ENCODE measurements at regions not wholly inside any gene's neighbourhood (a gene's known extent, or its start where the extent isn't known, plus 50 kb on each side); places are given as distances from the start of the nearest gene placed in this dataset.

- Mint-ChIP-seq H3K4me3 (no peak overlapping the region), H3K27me3 (no peaks in the 10 kb centered on the region), H3K36me3 (ENCODE audit: low read depth) (no peaks in the 10 kb centered on the region), H3K9me3 (no peaks in the 10 kb centered on the region), H3K27ac (no peak overlapping the region), H3K4me1 (no peaks in the 10 kb centered on the region)
- POLR2A ChIA-PET: no interaction called here
- no peak for ATAC-seq (ENCODE audit: low read depth)
- DNase-seq: no peak
- intact Hi-C loops (cut with micrococcal nuclease): no loop called here
- TF ChIP-seq CTCF (IDR thresholded peaks at IDR 0.05): no peak
- CTCF ChIA-PET: no interaction called here
Measured at GRCh38 chr6:134495203-134495889, 177.4 kb upstream of the SGK1 start.

- no peak for DNase-seq
Measured at GRCh38 chr6:134493789-134494188, 175.9 kb upstream of the SGK1 start.

GRCh38 chr6:134491477-134491876 lies 173.6 kb upstream of the SGK1 start:
- no peak for ATAC-seq (ENCODE audit: low read depth)
- no peak for TF ChIP-seq CTCF (IDR thresholded peaks at IDR 0.05)
- POLR2A ChIA-PET: no interaction called here
- H3K27me3 Mint-ChIP-seq: no peaks in the 10 kb centered on the region
- H3K9me3 Mint-ChIP-seq: peaks cover 3% of the 10 kb centered on the region
- no peak for DNase-seq
- H3K36me3 Mint-ChIP-seq (ENCODE audit: low read depth): no peaks in the 10 kb centered on the region
- H3K4me3 Mint-ChIP-seq: no peak overlapping the region
- intact Hi-C loops (cut with micrococcal nuclease): no loop called here
- no peak overlapping the region for H3K27ac Mint-ChIP-seq
- no peaks in the 10 kb centered on the region for H3K4me1 Mint-ChIP-seq
- CTCF ChIA-PET: no interaction called here

More at GRCh38 chr6:134493789-134494188, 175.9 kb upstream of the SGK1 start:
- intact Hi-C loops (cut with micrococcal nuclease): no loop called here
- POLR2A ChIA-PET: no interaction called here
- no peak for ATAC-seq (ENCODE audit: low read depth)
- no peaks in the 10 kb centered on the region for H3K9me3 Mint-ChIP-seq
- H3K27ac Mint-ChIP-seq: no peak overlapping the region
- no peak for TF ChIP-seq CTCF (IDR thresholded peaks at IDR 0.05)
- H3K4me3 Mint-ChIP-seq: no peak overlapping the region
- CTCF ChIA-PET: no interaction called here
- no peaks in the 10 kb centered on the region for H3K4me1 Mint-ChIP-seq
- no peaks in the 10 kb centered on the region for H3K27me3 Mint-ChIP-seq
- H3K36me3 Mint-ChIP-seq (ENCODE audit: low read depth): no peaks in the 10 kb centered on the region

GRCh38 chr6:134482593-134483270 lies 164.8 kb upstream of the SGK1 start:
- CTCF ChIA-PET: no interaction called here
- H3K27me3 Mint-ChIP-seq: no peaks in the 10 kb centered on the region
- POLR2A ChIA-PET: interaction anchor here (0.5 kb wide), 1 partner anchor 201 kb away, joined by 4 read pairs; no protein-coding TSS in a partner anchor

More at GRCh38 chr6:134482593-134483270, 164.8 kb upstream of the SGK1 start:
- DNase-seq (no peak), ATAC-seq (ENCODE audit: low read depth) (no peak)
- intact Hi-C loops (cut with micrococcal nuclease): loop anchor here (5.0 kb wide), 1 partner anchor 45 kb away; no protein-coding TSS in a partner anchor
- Mint-ChIP-seq H3K36me3 (ENCODE audit: low read depth) (no peaks in the 10 kb centered on the region), H3K9me3 (peaks cover 7% of the 10 kb centered on the region), H3K4me3 (no peak overlapping the region), H3K27ac (no peak overlapping the region), H3K4me1 (no peaks in the 10 kb centered on the region)
- TF ChIP-seq CTCF (IDR thresholded peaks at IDR 0.05): no peak
